ENCODE measurements at regions not wholly inside any gene's neighbourhood (a gene's known extent, or its start where the extent isn't known, plus 50 kb on each side); places are given as distances from the start of the nearest gene placed in this dataset.

GRCh38 chr6:114467931-114468330 lies 125.1 kb upstream of the HS3ST5 start:
- no peak for DNase-seq (ENCODE audit: low spot score)
- TF ChIP-seq, protein P1, sequence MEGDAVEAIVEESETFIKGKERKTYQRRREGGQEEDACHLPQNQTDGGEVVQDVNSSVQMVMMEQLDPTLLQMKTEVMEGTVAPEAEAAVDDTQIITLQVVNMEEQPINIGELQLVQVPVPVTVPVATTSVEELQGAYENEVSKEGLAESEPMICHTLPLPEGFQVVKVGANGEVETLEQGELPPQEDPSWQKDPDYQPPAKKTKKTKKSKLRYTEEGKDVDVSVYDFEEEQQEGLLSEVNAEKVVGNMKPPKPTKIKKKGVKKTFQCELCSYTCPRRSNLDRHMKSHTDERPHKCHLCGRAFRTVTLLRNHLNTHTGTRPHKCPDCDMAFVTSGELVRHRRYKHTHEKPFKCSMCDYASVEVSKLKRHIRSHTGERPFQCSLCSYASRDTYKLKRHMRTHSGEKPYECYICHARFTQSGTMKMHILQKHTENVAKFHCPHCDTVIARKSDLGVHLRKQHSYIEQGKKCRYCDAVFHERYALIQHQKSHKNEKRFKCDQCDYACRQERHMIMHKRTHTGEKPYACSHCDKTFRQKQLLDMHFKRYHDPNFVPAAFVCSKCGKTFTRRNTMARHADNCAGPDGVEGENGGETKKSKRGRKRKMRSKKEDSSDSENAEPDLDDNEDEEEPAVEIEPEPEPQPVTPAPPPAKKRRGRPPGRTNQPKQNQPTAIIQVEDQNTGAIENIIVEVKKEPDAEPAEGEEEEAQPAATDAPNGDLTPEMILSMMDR (IDR thresholded peaks at IDR 0.05; ENCODE audit: extremely low read depth, insufficient read depth, missing control alignments): no peak
- in situ Hi-C loops (cut with MboI; ENCODE audit: low pct_unique_long_range_greater_than_20kb, low sequenced_read_pairs, unreplicated experiment): no loop called here

DNA sequence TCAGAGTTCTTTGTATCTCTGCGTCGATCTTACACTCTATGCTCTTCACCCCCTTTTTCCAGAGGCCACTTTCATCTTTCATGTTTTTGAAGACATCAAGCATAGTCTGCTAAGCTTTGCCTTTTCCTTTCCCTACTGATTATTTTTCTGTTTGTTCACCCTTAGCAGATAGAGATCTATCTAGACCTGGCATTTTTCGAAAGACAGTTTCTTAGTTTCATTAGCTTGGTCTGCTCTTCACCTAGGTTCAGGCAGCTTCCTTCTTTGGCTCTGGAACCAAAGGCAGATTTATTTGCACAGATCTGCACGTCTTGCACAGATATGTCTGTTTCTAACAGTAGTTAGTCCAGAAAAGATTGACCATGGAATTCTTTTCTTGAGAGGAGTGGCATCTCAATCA lies 122.7 kb upstream of the HS3ST5 start:
- no peak for DNase-seq (ENCODE audit: low spot score)
- TF ChIP-seq, protein P1 (IDR thresholded peaks at IDR 0.05; ENCODE audit: extremely low read depth, insufficient read depth, missing control alignments): no peak
- in situ Hi-C loops (cut with MboI; ENCODE audit: low pct_unique_long_range_greater_than_20kb, low sequenced_read_pairs, unreplicated experiment): no loop called here

DNA sequence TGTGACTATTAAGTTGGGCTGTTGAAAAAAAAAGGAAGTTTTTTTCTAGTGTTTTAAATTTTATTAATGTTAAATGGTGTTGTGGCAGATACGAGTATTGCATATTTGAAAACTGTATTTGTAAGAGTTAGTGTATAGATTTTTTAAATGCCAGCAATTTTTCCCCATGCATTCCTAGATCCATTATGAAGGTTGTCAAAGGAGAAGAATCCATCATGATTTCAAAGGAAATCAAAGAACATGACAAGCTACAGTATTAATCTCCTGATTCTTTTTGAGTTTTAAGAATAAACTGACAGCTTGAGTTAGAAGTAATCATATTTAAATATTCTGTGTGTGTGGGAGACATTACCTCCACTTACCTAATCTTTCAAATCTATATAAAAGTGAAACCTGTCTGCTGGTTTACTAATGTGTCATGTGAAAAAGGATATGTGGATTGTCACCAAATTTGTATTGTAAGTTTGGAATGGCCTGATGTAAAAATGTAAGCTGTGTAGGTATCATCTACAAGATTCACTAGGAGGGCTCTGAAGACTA lies 111.0 kb upstream of the HS3ST5 start:
- in situ Hi-C loops (cut with MboI; ENCODE audit: low pct_unique_long_range_greater_than_20kb, low sequenced_read_pairs, unreplicated experiment): no loop called here
- DNase-seq (ENCODE audit: low spot score): no peak
- TF ChIP-seq, protein P1 (IDR thresholded peaks at IDR 0.05; ENCODE audit: extremely low read depth, insufficient read depth, missing control alignments): no peak

- in situ Hi-C loops (cut with MboI; ENCODE audit: low pct_unique_long_range_greater_than_20kb, low sequenced_read_pairs, unreplicated experiment): no loop called here
- TF ChIP-seq, protein P1 (IDR thresholded peaks at IDR 0.05; ENCODE audit: extremely low read depth, insufficient read depth, missing control alignments): no peak
Observed at GRCh38 chr6:114452785-114453401, 110.1 kb upstream of the HS3ST5 start.

DNA sequence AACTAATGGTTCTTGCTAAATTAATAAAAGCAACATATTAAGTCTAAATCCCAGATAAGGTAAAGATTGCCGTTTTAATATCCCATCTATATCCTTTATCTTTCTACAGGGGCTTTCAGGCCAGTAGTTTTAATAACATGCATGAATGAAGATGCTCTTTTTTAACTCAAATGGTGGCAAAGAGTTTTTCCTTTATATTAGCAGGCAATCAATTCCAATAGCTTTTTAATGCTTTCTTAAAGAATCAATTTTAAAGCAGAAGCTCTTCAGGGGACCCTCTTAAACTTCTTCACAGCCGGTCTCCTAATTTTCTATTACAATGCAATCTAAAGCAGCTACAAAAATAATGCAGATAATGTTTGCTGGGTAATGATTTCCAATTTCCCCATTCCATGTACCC lies 107.8 kb upstream of the HS3ST5 start:
- in situ Hi-C loops (cut with MboI; ENCODE audit: low pct_unique_long_range_greater_than_20kb, low sequenced_read_pairs, unreplicated experiment): no loop called here

More at GRCh38 chr6:114452785-114453401, 110.1 kb upstream of the HS3ST5 start:
- no peak for DNase-seq (ENCODE audit: low spot score)

GRCh38 chr6:114449659-114450058 lies 106.8 kb upstream of the HS3ST5 start:
- in situ Hi-C loops (cut with MboI; ENCODE audit: low pct_unique_long_range_greater_than_20kb, low sequenced_read_pairs, unreplicated experiment): no loop called here
- no peak for DNase-seq (ENCODE audit: low spot score)
- TF ChIP-seq, protein P1 (IDR thresholded peaks at IDR 0.05; ENCODE audit: extremely low read depth, insufficient read depth, missing control alignments): no peak

More for the DNA sequence above, 107.8 kb upstream of the HS3ST5 start:
- DNase-seq (ENCODE audit: low spot score): no peak
- TF ChIP-seq, protein P1 (IDR thresholded peaks at IDR 0.05; ENCODE audit: extremely low read depth, insufficient read depth, missing control alignments): no peak

Measured in GM13977 (cell line).